HFFc6 (cell line): ENCODE measurements at regions not wholly inside any gene's neighbourhood (a gene's known extent, or its start where the extent isn't known, plus 50 kb on each side); places are given as distances from the start of the nearest gene placed in this dataset.

ENCODE experiments used
- DNase-seq: peaks from one replicate; pipeline ENCODE4 v3.0.0-alpha.2; 2018
- H3K27ac Mint-ChIP-seq: 2 replicates; pipeline ENCODE4 v1.8.0; 2020; ENCODE audit warnings: mild to moderate bottlenecking, mixed read lengths
- H3K27me3 Mint-ChIP-seq: 2 replicates; pipeline ENCODE4 v1.8.0; 2021; ENCODE audit warnings: mild to moderate bottlenecking, moderate library complexity, mixed read lengths; ENCODE audit not compliant: insufficient read depth
- H3K36me3 Mint-ChIP-seq: 2 replicates; pipeline ENCODE4 v1.8.0; 2021; ENCODE audit warnings: low read depth, mixed read lengths
- H3K4me1 Mint-ChIP-seq: 2 replicates; pipeline ENCODE4 v1.8.0; 2020; ENCODE audit warnings: low read depth, mixed read lengths
- H3K4me3 Mint-ChIP-seq: 2 replicates; pipeline ENCODE4 v1.8.0; 2020; ENCODE audit warnings: mild to moderate bottlenecking, moderate library complexity, mixed read lengths
- H3K9me3 Mint-ChIP-seq: 2 replicates; pipeline ENCODE4 v1.8.0; 2020; ENCODE audit warnings: mild to moderate bottlenecking, mixed read lengths
- TF ChIP-seq, protein P1 (sequence below): fragments of 200-600 bp; sonication (generic); IDR thresholded peaks from 2 replicates; pipeline ENCODE4 v1.5.0; 2021; ENCODE audit warnings: antibody characterized with exemption, mild to moderate bottlenecking

GRCh38 chr3:81931265-81932251 lies 170.1 kb upstream of the GBE1 start:
- Mint-ChIP-seq H3K4me3 (0 out of 2 replicates have a peak overlapping the region, but pooled peaks have one; percentile 8), H3K27me3 (no peaks in the 10 kb centered on the region; the same call in 1 of the 2 replicates), H3K4me1 (no peaks in the 10 kb centered on the region), H3K27ac (no peak overlapping the region), H3K9me3 (no peaks in the 10 kb centered on the region), H3K36me3 (no peaks in the 10 kb centered on the region)
- TF ChIP-seq, protein P1, sequence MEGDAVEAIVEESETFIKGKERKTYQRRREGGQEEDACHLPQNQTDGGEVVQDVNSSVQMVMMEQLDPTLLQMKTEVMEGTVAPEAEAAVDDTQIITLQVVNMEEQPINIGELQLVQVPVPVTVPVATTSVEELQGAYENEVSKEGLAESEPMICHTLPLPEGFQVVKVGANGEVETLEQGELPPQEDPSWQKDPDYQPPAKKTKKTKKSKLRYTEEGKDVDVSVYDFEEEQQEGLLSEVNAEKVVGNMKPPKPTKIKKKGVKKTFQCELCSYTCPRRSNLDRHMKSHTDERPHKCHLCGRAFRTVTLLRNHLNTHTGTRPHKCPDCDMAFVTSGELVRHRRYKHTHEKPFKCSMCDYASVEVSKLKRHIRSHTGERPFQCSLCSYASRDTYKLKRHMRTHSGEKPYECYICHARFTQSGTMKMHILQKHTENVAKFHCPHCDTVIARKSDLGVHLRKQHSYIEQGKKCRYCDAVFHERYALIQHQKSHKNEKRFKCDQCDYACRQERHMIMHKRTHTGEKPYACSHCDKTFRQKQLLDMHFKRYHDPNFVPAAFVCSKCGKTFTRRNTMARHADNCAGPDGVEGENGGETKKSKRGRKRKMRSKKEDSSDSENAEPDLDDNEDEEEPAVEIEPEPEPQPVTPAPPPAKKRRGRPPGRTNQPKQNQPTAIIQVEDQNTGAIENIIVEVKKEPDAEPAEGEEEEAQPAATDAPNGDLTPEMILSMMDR = no peak
- DNase-seq = no peak

- Mint-ChIP-seq H3K36me3 (no peaks in the 10 kb centered on the region), H3K27me3 (no peaks in the 10 kb centered on the region), H3K9me3 (no peaks in the 10 kb centered on the region), H3K4me1 (no peaks in the 10 kb centered on the region), H3K27ac (no peak overlapping the region), H3K4me3 (no peak overlapping the region)
- TF ChIP-seq, protein P1 = no peak
- no peak for DNase-seq
Measured at GRCh38 chr3:81929697-81930096, 168.3 kb upstream of the GBE1 start.

DNA sequence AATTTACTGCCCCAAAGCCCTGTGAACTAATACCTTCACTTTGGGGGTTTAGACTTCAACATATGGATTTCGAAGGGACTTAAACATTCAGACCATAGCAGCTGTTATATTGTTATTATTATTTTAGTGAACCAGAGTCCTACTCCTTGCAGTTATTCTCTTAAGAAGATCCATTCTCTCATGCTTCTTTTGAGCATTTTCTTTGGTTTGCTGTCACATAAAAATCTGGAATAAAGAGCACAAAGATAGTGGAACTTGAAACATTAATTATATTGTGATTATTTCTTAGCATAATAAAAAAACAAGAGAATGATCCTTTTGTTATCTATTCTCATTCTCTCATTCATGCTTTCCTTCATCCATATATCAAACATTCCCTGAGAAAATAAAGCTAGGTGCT lies 166.4 kb upstream of the GBE1 start:
- H3K27me3 Mint-ChIP-seq = no peaks in the 10 kb centered on the region
- no peaks in the 10 kb centered on the region for H3K4me1 Mint-ChIP-seq
- no peaks in the 10 kb centered on the region for H3K36me3 Mint-ChIP-seq
- no peak for DNase-seq
- TF ChIP-seq, protein P1 = no peak
- no peak overlapping the region for H3K4me3 Mint-ChIP-seq
- H3K27ac Mint-ChIP-seq = no peak overlapping the region
- H3K9me3 Mint-ChIP-seq = no peaks in the 10 kb centered on the region

GRCh38 chr3:81925385-81925784 lies 163.9 kb upstream of the GBE1 start:
- Mint-ChIP-seq H3K36me3 (no peaks in the 10 kb centered on the region), H3K27ac (no peak overlapping the region), H3K27me3 (no peaks in the 10 kb centered on the region), H3K4me1 (no peaks in the 10 kb centered on the region), H3K4me3 (no peak overlapping the region), H3K9me3 (no peaks in the 10 kb centered on the region)
- DNase-seq = no peak
- TF ChIP-seq, protein P1 = no peak

DNA sequence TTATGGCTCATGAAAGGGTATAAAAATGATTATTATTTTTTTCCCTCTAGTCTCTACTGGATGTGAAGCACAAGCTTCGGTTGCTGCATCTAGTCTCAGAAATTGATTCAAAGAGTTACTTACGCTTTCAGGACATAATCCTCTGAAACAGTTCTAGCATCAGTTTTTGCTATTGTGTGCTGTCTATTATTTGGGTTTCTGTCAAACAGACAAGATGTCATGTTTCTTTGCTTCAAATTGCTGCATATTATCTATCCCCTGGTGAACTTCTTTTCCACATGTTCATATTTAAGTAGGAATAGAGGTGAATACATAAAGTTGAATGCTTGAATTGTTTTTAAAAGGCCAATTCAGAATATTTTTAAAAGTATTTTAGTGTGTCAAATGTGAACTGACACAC lies 161.6 kb upstream of the GBE1 start:
- no peaks in the 10 kb centered on the region for H3K36me3 Mint-ChIP-seq
- TF ChIP-seq, protein P1 = no peak
- no peaks in the 10 kb centered on the region for H3K27me3 Mint-ChIP-seq
- H3K4me1 Mint-ChIP-seq = no peaks in the 10 kb centered on the region
- no peak overlapping the region for H3K4me3 Mint-ChIP-seq
- no peaks in the 10 kb centered on the region for H3K9me3 Mint-ChIP-seq
- DNase-seq = no peak
- no peak overlapping the region for H3K27ac Mint-ChIP-seq
